Activated CD4-positive, alpha-beta T cell treated with anti-CD3 and anti-CD28 coated beads, Interleukin-2, amount 10 ng/mL, durations not matched to agents 7 days and 5 days (primary cell): ENCODE measurements at regions not wholly inside any gene's neighbourhood (a gene's known extent, or its start where the extent isn't known, plus 50 kb on each side); places are given as distances from the start of the nearest gene placed in this dataset.

Experiments
- CTCF ChIA-PET: fragments of 350-600 bp; sonication (Branson Sonifier 250); formaldehyde crosslinking; loops from one replicate; lab custom pipeline; 2021; ENCODE audit warnings: antibody characterized with exemption; lab: Charles Lee
- POLR2A ChIA-PET: fragments of 350-600 bp; sonication (Branson Sonifier 250); formaldehyde crosslinking; loops from one replicate; lab custom pipeline; 2021; ENCODE audit warnings: antibody characterized with exemption; lab: Charles Lee
- DNase-seq: peaks from one replicate; pipeline ENCODE4 v3.0.0-alpha.2; 2020
- H3K27ac Mint-ChIP-seq: one replicate; pipeline ENCODE4 v1.8.0; 2021; ENCODE audit warnings: mild to moderate bottlenecking, moderate library complexity, mixed read lengths
- H3K27me3 Mint-ChIP-seq: one replicate; pipeline ENCODE4 v1.8.0; 2021; ENCODE audit warnings: mixed read lengths
- H3K36me3 Mint-ChIP-seq: one replicate; pipeline ENCODE4 v1.8.0; 2021; ENCODE audit warnings: low read depth, mixed read lengths
- H3K4me1 Mint-ChIP-seq: one replicate; pipeline ENCODE4 v1.8.0; 2021; ENCODE audit warnings: mixed read lengths
- H3K4me3 Mint-ChIP-seq: one replicate; pipeline ENCODE4 v1.8.0; 2021; ENCODE audit warnings: mild to moderate bottlenecking, moderate library complexity, mixed read lengths
- H3K9me3 Mint-ChIP-seq: one replicate; pipeline ENCODE4 v1.8.0; 2021; ENCODE audit warnings: mixed read lengths

GRCh38 chr12:115230606-115231005, 546.6 kb upstream of the TBX3 start:
- H3K27ac Mint-ChIP-seq = no peak overlapping the region
- H3K27me3 Mint-ChIP-seq = no peaks in the 10 kb centered on the region
- H3K9me3 Mint-ChIP-seq = no peaks in the 10 kb centered on the region
- no peaks in the 10 kb centered on the region for H3K36me3 Mint-ChIP-seq
- POLR2A ChIA-PET = no interaction called here
- H3K4me3 Mint-ChIP-seq = no peak overlapping the region
- no peaks in the 10 kb centered on the region for H3K4me1 Mint-ChIP-seq
- CTCF ChIA-PET = no interaction called here
- DNase-seq = no peak

GRCh38 chr12:115229517-115229916, 545.5 kb upstream of the TBX3 start:
- H3K27ac Mint-ChIP-seq = no peak overlapping the region
- CTCF ChIA-PET = no interaction called here

GRCh38 chr12:115228434-115228833, 544.5 kb upstream of the TBX3 start:
- H3K4me1 Mint-ChIP-seq = no peaks in the 10 kb centered on the region
- H3K4me3 Mint-ChIP-seq = no peak overlapping the region
- no peaks in the 10 kb centered on the region for H3K36me3 Mint-ChIP-seq
- no peaks in the 10 kb centered on the region for H3K27me3 Mint-ChIP-seq
- no peak for DNase-seq
- H3K27ac Mint-ChIP-seq = no peak overlapping the region
- ChIA-PET POLR2A (no interaction called here), CTCF (no interaction called here)
- no peaks in the 10 kb centered on the region for H3K9me3 Mint-ChIP-seq

More at GRCh38 chr12:115229517-115229916, 545.5 kb upstream of the TBX3 start:
- POLR2A ChIA-PET = no interaction called here
- Mint-ChIP-seq H3K27me3 (no peaks in the 10 kb centered on the region), H3K9me3 (no peaks in the 10 kb centered on the region), H3K36me3 (no peaks in the 10 kb centered on the region), H3K4me1 (no peaks in the 10 kb centered on the region), H3K4me3 (no peak overlapping the region)
- no peak for DNase-seq

- H3K9me3 Mint-ChIP-seq = no peaks in the 10 kb centered on the region
- no peaks in the 10 kb centered on the region for H3K27me3 Mint-ChIP-seq
- H3K36me3 Mint-ChIP-seq = no peaks in the 10 kb centered on the region
- no peak overlapping the region for H3K4me3 Mint-ChIP-seq
- no peak for DNase-seq
- no peaks in the 10 kb centered on the region for H3K4me1 Mint-ChIP-seq
- ChIA-PET CTCF (no interaction called here), POLR2A (no interaction called here)
- no peak overlapping the region for H3K27ac Mint-ChIP-seq
These were observed 543.2 kb upstream of the TBX3 start for GRCh38 chr12:115227137-115227615.

- H3K27me3 Mint-ChIP-seq = no peaks in the 10 kb centered on the region
- no peak for DNase-seq
- H3K9me3 Mint-ChIP-seq = no peaks in the 10 kb centered on the region
- POLR2A ChIA-PET = no interaction called here
- H3K27ac Mint-ChIP-seq = no peak overlapping the region
- H3K4me3 Mint-ChIP-seq = no peak overlapping the region
- H3K4me1 Mint-ChIP-seq = no peaks in the 10 kb centered on the region
- CTCF ChIA-PET = no interaction called here
- H3K36me3 Mint-ChIP-seq = no peaks in the 10 kb centered on the region
These were observed 541.9 kb upstream of the TBX3 start for GRCh38 chr12:115225845-115226244.

GRCh38 chr12:115223991-115224390, 540.0 kb upstream of the TBX3 start:
- no peak overlapping the region for H3K27ac Mint-ChIP-seq
- ChIA-PET POLR2A (no interaction called here), CTCF (no interaction called here)
- H3K27me3 Mint-ChIP-seq = no peaks in the 10 kb centered on the region
- no peak overlapping the region for H3K4me3 Mint-ChIP-seq
- no peaks in the 10 kb centered on the region for H3K4me1 Mint-ChIP-seq
- H3K36me3 Mint-ChIP-seq = no peaks in the 10 kb centered on the region
- DNase-seq = no peak
- H3K9me3 Mint-ChIP-seq = no peaks in the 10 kb centered on the region

GRCh38 chr12:115223322-115223721, 539.3 kb upstream of the TBX3 start:
- H3K9me3 Mint-ChIP-seq = no peaks in the 10 kb centered on the region
- H3K27me3 Mint-ChIP-seq = no peaks in the 10 kb centered on the region
- H3K36me3 Mint-ChIP-seq = no peaks in the 10 kb centered on the region
- no peaks in the 10 kb centered on the region for H3K4me1 Mint-ChIP-seq
- CTCF ChIA-PET = no interaction called here
- no peak overlapping the region for H3K4me3 Mint-ChIP-seq
- DNase-seq = no peak
- no peak overlapping the region for H3K27ac Mint-ChIP-seq
- POLR2A ChIA-PET = no interaction called here

- H3K4me3 Mint-ChIP-seq = no peak overlapping the region
- no peaks in the 10 kb centered on the region for H3K36me3 Mint-ChIP-seq
- POLR2A ChIA-PET = no interaction called here
- no peak for DNase-seq
- H3K27me3 Mint-ChIP-seq = no peaks in the 10 kb centered on the region
- CTCF ChIA-PET = no interaction called here
- no peaks in the 10 kb centered on the region for H3K9me3 Mint-ChIP-seq
- no peak overlapping the region for H3K27ac Mint-ChIP-seq
- no peaks in the 10 kb centered on the region for H3K4me1 Mint-ChIP-seq
These were observed 538.2 kb upstream of the TBX3 start for GRCh38 chr12:115222220-115222619.

- ChIA-PET CTCF (no interaction called here), POLR2A (no interaction called here)
- Mint-ChIP-seq H3K9me3 (no peaks in the 10 kb centered on the region), H3K27me3 (no peaks in the 10 kb centered on the region), H3K27ac (no peak overlapping the region), H3K36me3 (no peaks in the 10 kb centered on the region), H3K4me1 (no peaks in the 10 kb centered on the region), H3K4me3 (no peak overlapping the region)
- no peak for DNase-seq
These were observed 532.3 kb upstream of the TBX3 start for GRCh38 chr12:115216301-115216700.

GRCh38 chr12:115215544-115215943, 531.6 kb upstream of the TBX3 start:
- Mint-ChIP-seq H3K4me1 (no peaks in the 10 kb centered on the region), H3K36me3 (no peaks in the 10 kb centered on the region), H3K27me3 (no peaks in the 10 kb centered on the region), H3K4me3 (no peak overlapping the region), H3K27ac (no peak overlapping the region), H3K9me3 (no peaks in the 10 kb centered on the region)
- ChIA-PET POLR2A (no interaction called here), CTCF (no interaction called here)
- DNase-seq = no peak

GRCh38 chr12:115213538-115214016, 529.6 kb upstream of the TBX3 start:
- DNase-seq = no peak
- Mint-ChIP-seq H3K4me1 (no peaks in the 10 kb centered on the region), H3K36me3 (no peaks in the 10 kb centered on the region), H3K9me3 (no peaks in the 10 kb centered on the region), H3K27ac (no peak overlapping the region), H3K27me3 (no peaks in the 10 kb centered on the region), H3K4me3 (no peak overlapping the region)
- ChIA-PET CTCF (no interaction called here), POLR2A (no interaction called here)

GRCh38 chr12:115213118-115213517, 529.1 kb upstream of the TBX3 start:
- Mint-ChIP-seq H3K36me3 (no peaks in the 10 kb centered on the region), H3K9me3 (no peaks in the 10 kb centered on the region), H3K27ac (no peak overlapping the region), H3K4me1 (no peaks in the 10 kb centered on the region), H3K27me3 (no peaks in the 10 kb centered on the region), H3K4me3 (no peak overlapping the region)
- DNase-seq = no peak
- CTCF ChIA-PET = no interaction called here
- POLR2A ChIA-PET = no interaction called here

GRCh38 chr12:115212356-115212755, 528.4 kb upstream of the TBX3 start:
- H3K27me3 Mint-ChIP-seq = no peaks in the 10 kb centered on the region
- CTCF ChIA-PET = no interaction called here
- H3K9me3 Mint-ChIP-seq = no peaks in the 10 kb centered on the region
- no peaks in the 10 kb centered on the region for H3K36me3 Mint-ChIP-seq
- H3K27ac Mint-ChIP-seq = no peak overlapping the region
- DNase-seq = no peak
- H3K4me3 Mint-ChIP-seq = no peak overlapping the region
- POLR2A ChIA-PET = no interaction called here
- no peaks in the 10 kb centered on the region for H3K4me1 Mint-ChIP-seq

GRCh38 chr12:115210533-115211252, 526.7 kb upstream of the TBX3 start:
- CTCF ChIA-PET = no interaction called here
- H3K27ac Mint-ChIP-seq = no peak overlapping the region
- peaks cover 2% of the 10 kb centered on the region for H3K9me3 Mint-ChIP-seq
- POLR2A ChIA-PET = no interaction called here
- no peak overlapping the region for H3K4me3 Mint-ChIP-seq
- no peak for DNase-seq
- H3K36me3 Mint-ChIP-seq = no peaks in the 10 kb centered on the region
- H3K4me1 Mint-ChIP-seq = no peaks in the 10 kb centered on the region
- no peaks in the 10 kb centered on the region for H3K27me3 Mint-ChIP-seq
